Astrocyte of the spinal cord (primary cell): ENCODE measurements at regions not wholly inside any gene's neighbourhood (a gene's known extent, or its start where the extent isn't known, plus 50 kb on each side); places are given as distances from the start of the nearest gene placed in this dataset.

Experiments used
- DNase-seq: peaks from one replicate; pipeline ENCODE4 v3.0.0; 2011; ENCODE audit warnings: low read depth, low spot score
- H3K4me3 ChIP-seq: 2 replicates; pipeline ENCODE4 v1.5.1; 2011; ENCODE audit warnings: low read depth, mild to moderate bottlenecking, low read length, moderate library complexity
- CTCF ChIP-seq: IDR thresholded peaks from 2 replicates; pipeline ENCODE4 v1.5.1; 2012; ENCODE audit warnings: low read depth, mild to moderate bottlenecking, low read length, inconsistent platforms
- in situ Hi-C: cut with HindIII; loops from 2 replicates; pipeline ENCODE4 v1.10.0; 2017; ENCODE audit warnings: low sequenced_read_pairs

GRCh38 chr2:177149155-177149503 lies 63.5 kb upstream of the HNRNPA3 start:
- DNase-seq, result no peak
- H3K4me3 ChIP-seq, result no peak overlapping the region
- TF ChIP-seq CTCF, result no peak
- in situ Hi-C loops, result no loop called here

- DNase-seq, result no peak
- in situ Hi-C loops, result no loop called here
- no peak for TF ChIP-seq CTCF
- H3K4me3 ChIP-seq, result no peak overlapping the region
Measured at GRCh38 chr2:177153805-177154204, 58.8 kb upstream of the HNRNPA3 start.

GRCh38 chr2:177154809-177155208 lies 57.8 kb upstream of the HNRNPA3 start:
- H3K4me3 ChIP-seq, result no peak overlapping the region
- in situ Hi-C loops, result no loop called here

GRCh38 chr2:177155631-177156030 lies 57.0 kb upstream of the HNRNPA3 start:
- in situ Hi-C loops, result no loop called here
- TF ChIP-seq CTCF, result no peak
- no peak for DNase-seq
- no peak overlapping the region for H3K4me3 ChIP-seq

More at GRCh38 chr2:177154809-177155208, 57.8 kb upstream of the HNRNPA3 start:
- DNase-seq, result no peak
- TF ChIP-seq CTCF, result no peak

GRCh38 chr2:177161741-177162460 lies 50.7 kb upstream of the HNRNPA3 start:
- in situ Hi-C loops, result no loop called here
- no peak overlapping the region for H3K4me3 ChIP-seq
- DNase-seq, result peak; percentile 36
- peak; percentile 61 for TF ChIP-seq CTCF
